ENCODE measurements at regions not wholly inside any gene's neighbourhood (a gene's known extent, or its start where the extent isn't known, plus 50 kb on each side); places are given as distances from the start of the nearest gene placed in this dataset.

GRCh38 chr19:31220540-31220939, 128.7 kb downstream of the TSHZ3 start:
- TF ChIP-seq CTCF (IDR thresholded peaks at IDR 0.05) (no peak), POLR2A (IDR thresholded peaks at IDR 0.05) (no peak)

All from adrenal gland (tissue), 5 donors.